HFFc6 (cell line): ENCODE measurements at regions not wholly inside any gene's neighbourhood (a gene's known extent, or its start where the extent isn't known, plus 50 kb on each side); places are given as distances from the start of the nearest gene placed in this dataset.

Experiments used
- DNase-seq: peaks from one replicate; pipeline ENCODE4 v3.0.0-alpha.2; 2018
- H3K27ac Mint-ChIP-seq: 2 replicates; pipeline ENCODE4 v1.8.0; 2020; ENCODE audit warnings: mild to moderate bottlenecking, mixed read lengths
- H3K27me3 Mint-ChIP-seq: 2 replicates; pipeline ENCODE4 v1.8.0; 2021; ENCODE audit warnings: mild to moderate bottlenecking, moderate library complexity, mixed read lengths; ENCODE audit not compliant: insufficient read depth
- H3K36me3 Mint-ChIP-seq: 2 replicates; pipeline ENCODE4 v1.8.0; 2021; ENCODE audit warnings: low read depth, mixed read lengths
- H3K4me1 Mint-ChIP-seq: 2 replicates; pipeline ENCODE4 v1.8.0; 2020; ENCODE audit warnings: low read depth, mixed read lengths
- H3K4me3 Mint-ChIP-seq: 2 replicates; pipeline ENCODE4 v1.8.0; 2020; ENCODE audit warnings: mild to moderate bottlenecking, moderate library complexity, mixed read lengths
- H3K9me3 Mint-ChIP-seq: 2 replicates; pipeline ENCODE4 v1.8.0; 2020; ENCODE audit warnings: mild to moderate bottlenecking, mixed read lengths
- CTCF ChIP-seq: fragments of 200-600 bp; sonication (generic); IDR thresholded peaks from 2 replicates; pipeline ENCODE4 v1.5.0; 2021; ENCODE audit warnings: antibody characterized with exemption, mild to moderate bottlenecking

GRCh38 chr14:81584495-81584894, 50.8 kb upstream of the SEL1L start:
- TF ChIP-seq CTCF = no peak
- Mint-ChIP-seq H3K4me1 (no peaks in the 10 kb centered on the region), H3K4me3 (no peak overlapping the region), H3K9me3 (peaks cover 26% of the 10 kb centered on the region), H3K27me3 (no peaks in the 10 kb centered on the region), H3K36me3 (no peaks in the 10 kb centered on the region), H3K27ac (no peak overlapping the region)
- no peak for DNase-seq

GRCh38 chr14:81589381-81590065, 55.9 kb upstream of the SEL1L start:
- Mint-ChIP-seq H3K4me1 (no peaks in the 10 kb centered on the region), H3K9me3 (peaks cover 22% of the 10 kb centered on the region; the same call in 1 of the 2 replicates), H3K36me3 (no peaks in the 10 kb centered on the region), H3K27me3 (no peaks in the 10 kb centered on the region; the same call in 1 of the 2 replicates), H3K27ac (no peak overlapping the region), H3K4me3 (no peak overlapping the region)
- no peak for DNase-seq
- no peak for TF ChIP-seq CTCF

GRCh38 chr14:81591266-81591665, 57.6 kb upstream of the SEL1L start:
- Mint-ChIP-seq H3K4me1 (no peaks in the 10 kb centered on the region), H3K4me3 (no peak overlapping the region), H3K27ac (no peak overlapping the region)

GRCh38 chr14:81594012-81594411, 60.4 kb upstream of the SEL1L start:
- no peak overlapping the region for H3K27ac Mint-ChIP-seq
- TF ChIP-seq CTCF = no peak
- H3K27me3 Mint-ChIP-seq = no peaks in the 10 kb centered on the region; the same call in 1 of the 2 replicates
- H3K4me3 Mint-ChIP-seq = no peak overlapping the region
- peaks cover 23% of the 10 kb centered on the region for H3K9me3 Mint-ChIP-seq
- DNase-seq = no peak
- no peaks in the 10 kb centered on the region for H3K36me3 Mint-ChIP-seq
- no peaks in the 10 kb centered on the region for H3K4me1 Mint-ChIP-seq

More at GRCh38 chr14:81591266-81591665, 57.6 kb upstream of the SEL1L start:
- Mint-ChIP-seq H3K27me3 (no peaks in the 10 kb centered on the region; the same call in 1 of the 2 replicates), H3K9me3 (peaks cover 18% of the 10 kb centered on the region), H3K36me3 (no peaks in the 10 kb centered on the region)
- TF ChIP-seq CTCF = no peak
- no peak for DNase-seq

GRCh38 chr14:81605660-81606059, 72.0 kb upstream of the SEL1L start:
- no peak for TF ChIP-seq CTCF
- Mint-ChIP-seq H3K4me1 (no peaks in the 10 kb centered on the region), H3K27ac (no peak overlapping the region), H3K27me3 (no peaks in the 10 kb centered on the region; the same call in 1 of the 2 replicates), H3K36me3 (peaks cover 4% of the 10 kb centered on the region), H3K4me3 (no peak overlapping the region), H3K9me3 (peaks cover 28% of the 10 kb centered on the region)
- no peak for DNase-seq
